ENCODE measurements at regions not wholly inside any gene's neighbourhood (a gene's known extent, or its start where the extent isn't known, plus 50 kb on each side); places are given as distances from the start of the nearest gene placed in this dataset.
A peak's percentile ranks its signal among the peaks of the same experiment; 100 is the strongest.
"Not testable (repeated sequence)": the region's sequence is repeated elsewhere in the genome, so short reads cannot be mapped to it uniquely, and the experiment has no call there.

- DNase-seq (ENCODE audit: low read depth in 1 of 2, low spot score in 2 of 2) = no peak
- Histone ChIP-seq H3K36me3 (no peaks in the 10 kb centered on the region), H3K27ac (no peak overlapping the region), H3K4me1 (replicated peaks) (0 out of 2 replicates have a peak, but pooled peaks cover 4% of the 10 kb centered on the region), H3K4me3 (no peak overlapping the region), H3K9me3 (replicated peaks) (no peaks in the 10 kb centered on the region), H3K27me3 (replicated peaks) (no peaks in the 10 kb centered on the region)
Observed at GRCh38 chr3:30467596-30468238, 138.7 kb upstream of the TGFBR2 start.

GRCh38 chr3:30469133-30469532 lies 137.3 kb upstream of the TGFBR2 start:
- 0 out of 2 replicates have a peak, but pooled peaks cover 4% of the 10 kb centered on the region for H3K4me1 ChIP-seq (replicated peaks)
- DNase-seq (ENCODE audit: low read depth in 1 of 2, low spot score in 2 of 2) = no peak

GRCh38 chr3:30470496-30470895 lies 135.9 kb upstream of the TGFBR2 start:
- Histone ChIP-seq H3K4me3 (no peak overlapping the region), H3K36me3 (no peaks in the 10 kb centered on the region), H3K4me1 (replicated peaks) (0 out of 2 replicates have a peak, but pooled peaks cover 4% of the 10 kb centered on the region), H3K9me3 (replicated peaks) (no peaks in the 10 kb centered on the region), H3K27ac (no peak overlapping the region), H3K27me3 (replicated peaks) (no peaks in the 10 kb centered on the region)
- no peak for DNase-seq (ENCODE audit: low read depth in 1 of 2, low spot score in 2 of 2)

More at GRCh38 chr3:30469133-30469532, 137.3 kb upstream of the TGFBR2 start:
- Histone ChIP-seq H3K36me3 (no peaks in the 10 kb centered on the region), H3K27me3 (replicated peaks) (no peaks in the 10 kb centered on the region), H3K4me3 (no peak overlapping the region), H3K27ac (no peak overlapping the region), H3K9me3 (replicated peaks) (no peaks in the 10 kb centered on the region)

DNA sequence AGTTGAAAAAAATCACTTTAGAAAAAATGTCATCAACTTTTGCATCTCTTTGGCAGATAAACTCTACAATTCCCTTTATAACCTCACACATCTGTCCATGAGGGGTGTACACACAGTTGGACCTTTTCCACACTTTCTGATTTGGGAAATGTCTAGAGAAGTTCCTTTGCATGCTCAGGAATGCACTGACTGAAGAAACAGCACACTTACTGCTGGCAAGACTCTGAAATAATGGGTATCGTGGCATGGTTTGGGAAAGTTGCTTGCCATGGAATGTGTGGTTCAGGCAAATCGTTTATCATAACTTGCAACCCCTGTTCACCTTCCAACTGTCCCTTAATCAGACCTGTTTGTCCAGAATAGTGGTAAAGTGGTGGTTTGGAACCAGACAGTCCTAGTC lies 135.3 kb upstream of the TGFBR2 start:
- H3K27ac ChIP-seq = no peak overlapping the region
- no peaks in the 10 kb centered on the region for H3K27me3 ChIP-seq (replicated peaks)
- no peak for DNase-seq (ENCODE audit: low read depth in 1 of 2, low spot score in 2 of 2)
- H3K4me1 ChIP-seq (replicated peaks) = 0 out of 2 replicates have a peak, but pooled peaks cover 4% of the 10 kb centered on the region
- H3K4me3 ChIP-seq = no peak overlapping the region
- no peaks in the 10 kb centered on the region for H3K36me3 ChIP-seq
- no peaks in the 10 kb centered on the region for H3K9me3 ChIP-seq (replicated peaks)

- Histone ChIP-seq H3K9me3 (replicated peaks) (no peaks in the 10 kb centered on the region), H3K27ac (no peak overlapping the region), H3K4me3 (no peak overlapping the region), H3K27me3 (replicated peaks) (no peaks in the 10 kb centered on the region), H3K4me1 (replicated peaks) (peaks cover 11% of the 10 kb centered on the region), H3K36me3 (no peaks in the 10 kb centered on the region)
- DNase-seq (ENCODE audit: low read depth in 1 of 2, low spot score in 2 of 2) = no peak
Observed at GRCh38 chr3:30471796-30472489, 134.5 kb upstream of the TGFBR2 start.

DNA sequence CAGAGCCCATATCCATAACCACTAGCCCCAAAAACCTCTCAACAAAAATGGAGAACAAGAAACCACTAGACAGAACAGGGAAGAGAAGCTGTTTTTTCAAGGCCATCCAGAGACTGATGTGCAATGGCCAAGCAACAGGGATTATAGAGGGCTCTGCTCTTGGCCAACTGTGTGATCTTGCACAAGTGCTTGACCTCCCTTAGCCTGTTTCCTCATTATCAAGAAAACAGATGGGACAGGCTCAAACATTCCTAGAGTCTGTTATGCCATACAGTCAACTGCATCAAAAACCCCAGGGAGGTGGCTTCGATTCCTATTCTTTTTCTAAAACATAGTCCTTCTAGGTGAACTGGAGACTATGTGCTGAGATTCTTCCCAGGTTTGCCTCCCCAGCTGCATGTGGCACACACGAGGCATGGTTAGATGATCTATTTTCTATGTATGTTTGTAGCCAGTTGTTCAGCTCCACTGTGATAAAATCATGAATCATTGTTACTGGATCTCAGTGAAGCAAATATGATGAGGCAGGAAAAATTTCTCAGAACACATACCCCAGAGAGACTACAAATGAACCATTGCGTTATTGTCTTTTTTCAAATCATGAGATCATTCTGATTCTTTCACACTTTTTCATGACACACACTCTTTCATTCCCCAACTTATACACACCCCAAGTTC lies 132.9 kb upstream of the TGFBR2 start:
- H3K4me1 ChIP-seq (replicated peaks) = peaks cover 15% of the 10 kb centered on the region
- H3K36me3 ChIP-seq = no peaks in the 10 kb centered on the region
- no peak overlapping the region for H3K27ac ChIP-seq
- no peak for DNase-seq (ENCODE audit: low read depth in 1 of 2, low spot score in 2 of 2)
- H3K27me3 ChIP-seq (replicated peaks) = no peaks in the 10 kb centered on the region
- no peak overlapping the region for H3K4me3 ChIP-seq
- no peaks in the 10 kb centered on the region for H3K9me3 ChIP-seq (replicated peaks)

DNA sequence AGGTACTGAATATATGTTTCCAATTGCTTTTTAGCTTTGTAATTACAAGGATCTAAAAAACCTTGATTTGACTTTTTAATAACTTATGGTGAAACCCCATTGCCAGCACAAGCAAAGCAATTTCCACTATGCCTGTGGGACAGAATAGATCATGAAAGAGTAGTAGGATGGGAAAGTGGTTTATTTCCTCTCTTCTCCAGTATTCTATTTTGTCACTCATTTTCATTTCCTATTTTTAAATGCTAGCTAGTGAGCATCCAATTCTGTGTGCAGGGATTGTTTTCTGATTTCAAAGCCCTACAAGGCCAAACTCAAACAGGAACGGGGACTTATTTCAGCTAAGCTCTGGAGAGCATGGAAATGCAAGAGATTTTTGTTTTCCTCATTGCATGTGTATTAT lies 132.0 kb upstream of the TGFBR2 start:
- no peak overlapping the region for H3K27ac ChIP-seq
- no peaks in the 10 kb centered on the region for H3K36me3 ChIP-seq
- H3K27me3 ChIP-seq (replicated peaks) = no peaks in the 10 kb centered on the region
- H3K4me1 ChIP-seq (replicated peaks) = peaks cover 15% of the 10 kb centered on the region
- H3K9me3 ChIP-seq (replicated peaks) = no peaks in the 10 kb centered on the region
- no peak for DNase-seq (ENCODE audit: low read depth in 1 of 2, low spot score in 2 of 2)
- H3K4me3 ChIP-seq = no peak overlapping the region

GRCh38 chr3:30475038-30475808 lies 131.2 kb upstream of the TGFBR2 start:
- H3K4me1 ChIP-seq (replicated peaks) = peaks cover 15% of the 10 kb centered on the region
- H3K4me3 ChIP-seq = no peak overlapping the region
- H3K27me3 ChIP-seq (replicated peaks) = no peaks in the 10 kb centered on the region
- H3K27ac ChIP-seq = no peak overlapping the region
- H3K36me3 ChIP-seq = no peaks in the 10 kb centered on the region
- no peak for DNase-seq (ENCODE audit: low read depth in 1 of 2, low spot score in 2 of 2)
- no peaks in the 10 kb centered on the region for H3K9me3 ChIP-seq (replicated peaks)

DNA sequence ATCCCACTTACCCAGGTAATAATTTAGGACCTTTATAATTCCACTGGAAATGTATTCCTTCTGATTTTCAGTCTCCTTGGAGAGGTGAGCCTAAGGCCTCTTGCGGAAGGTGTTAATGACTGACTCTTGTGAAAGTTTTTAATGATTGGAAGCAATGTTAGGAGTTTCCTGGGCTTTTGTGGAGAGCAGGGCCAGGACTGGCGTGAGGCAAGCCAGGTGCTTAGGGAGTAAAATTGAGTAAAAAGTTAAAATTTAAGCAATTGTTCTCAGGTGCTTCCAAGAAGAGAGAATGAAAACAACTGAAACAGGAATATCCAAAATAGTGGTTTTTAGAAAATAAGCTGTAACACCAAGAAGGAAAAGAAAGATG lies 130.6 kb upstream of the TGFBR2 start:
- Histone ChIP-seq H3K27me3 (replicated peaks) (no peaks in the 10 kb centered on the region), H3K36me3 (no peaks in the 10 kb centered on the region), H3K27ac (no peak overlapping the region), H3K4me3 (no peak overlapping the region), H3K4me1 (replicated peaks) (peaks cover 15% of the 10 kb centered on the region), H3K9me3 (replicated peaks) (no peaks in the 10 kb centered on the region)
- DNase-seq (ENCODE audit: low read depth in 1 of 2, low spot score in 2 of 2) = no peak

DNA sequence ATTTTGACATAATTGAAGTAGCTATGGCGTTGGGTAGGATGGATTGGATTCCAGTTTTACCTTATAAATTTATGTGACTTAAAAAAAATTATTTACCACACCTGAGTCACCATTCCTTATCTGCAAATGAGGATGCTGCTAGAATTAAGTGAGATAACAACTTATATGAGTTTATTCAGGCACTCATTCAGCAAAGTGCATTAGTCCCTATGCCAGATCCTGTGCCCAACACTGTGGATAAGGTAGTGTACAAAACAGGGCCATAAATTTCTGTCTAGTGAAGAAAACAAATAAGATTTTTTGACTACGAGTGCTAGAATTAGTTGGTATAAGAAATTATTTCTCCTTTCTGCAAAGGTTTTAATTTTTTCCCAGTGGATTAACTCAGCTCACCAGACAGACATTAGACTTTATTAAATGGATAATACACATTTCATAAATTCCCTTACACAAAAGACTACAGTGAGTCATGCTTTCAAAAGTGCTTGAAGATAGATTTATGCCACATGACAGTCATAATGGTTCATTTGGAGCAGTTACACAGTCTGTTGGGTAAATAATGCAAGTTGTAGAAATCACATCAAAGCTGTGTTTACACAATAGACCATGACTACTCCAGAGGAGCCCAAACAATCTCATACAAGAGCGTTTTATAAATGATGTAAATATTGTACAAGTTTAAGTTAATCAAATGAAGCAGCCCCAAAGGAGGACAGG lies 129.9 kb upstream of the TGFBR2 start:
- no peaks in the 10 kb centered on the region for H3K27me3 ChIP-seq (replicated peaks)
- DNase-seq (ENCODE audit: low read depth in 1 of 2, low spot score in 2 of 2) = peak in 1 of 2 experiments; percentile 26
- H3K4me1 ChIP-seq (replicated peaks) = peaks cover 11% of the 10 kb centered on the region
- no peak overlapping the region for H3K4me3 ChIP-seq
- no peaks in the 10 kb centered on the region for H3K9me3 ChIP-seq (replicated peaks)
- no peaks in the 10 kb centered on the region for H3K36me3 ChIP-seq
- no peak overlapping the region for H3K27ac ChIP-seq

- no peaks in the 10 kb centered on the region for H3K36me3 ChIP-seq
- H3K4me1 ChIP-seq (replicated peaks) = peaks cover 11% of the 10 kb centered on the region
- no peak overlapping the region for H3K27ac ChIP-seq
- H3K4me3 ChIP-seq = no peak overlapping the region
- H3K27me3 ChIP-seq (replicated peaks) = no peaks in the 10 kb centered on the region
- H3K9me3 ChIP-seq (replicated peaks) = no peaks in the 10 kb centered on the region
- no peak for DNase-seq (ENCODE audit: low read depth in 1 of 2, low spot score in 2 of 2)
Observed at GRCh38 chr3:30477149-30477921, 129.1 kb upstream of the TGFBR2 start.

GRCh38 chr3:30479737-30480136 lies 126.7 kb upstream of the TGFBR2 start:
- not testable (repeated sequence) for H3K36me3 ChIP-seq; DNase-seq (ENCODE audit: low read depth in 1 of 2, low spot score in 2 of 2); H3K9me3 ChIP-seq (replicated peaks); H3K4me3 ChIP-seq; H3K27ac ChIP-seq; H3K27me3 ChIP-seq (replicated peaks)
- H3K4me1 ChIP-seq (replicated peaks) = peaks cover 11% of the 10 kb centered on the region

DNA sequence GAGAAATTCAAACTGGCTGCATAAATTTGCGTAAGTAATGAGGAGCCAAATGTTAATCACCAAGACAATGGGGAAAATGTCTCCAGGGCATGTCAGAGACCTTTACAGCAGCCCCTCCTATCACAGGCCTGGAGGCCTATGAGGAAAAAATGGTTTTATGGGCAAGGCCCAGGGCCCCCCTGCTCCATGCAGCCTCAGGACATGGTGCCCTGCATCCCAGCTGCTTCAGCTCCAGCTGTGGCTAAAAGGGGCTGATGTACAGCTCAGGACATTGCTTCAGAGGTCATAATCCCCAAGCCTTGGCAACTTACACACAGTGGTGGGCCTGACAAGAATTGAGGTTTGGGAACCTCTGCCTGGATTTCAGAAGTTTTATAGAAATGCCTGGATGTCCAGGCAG lies 126.2 kb upstream of the TGFBR2 start:
- not testable (repeated sequence) for H3K36me3 ChIP-seq; H3K27me3 ChIP-seq (replicated peaks); H3K9me3 ChIP-seq (replicated peaks); H3K4me3 ChIP-seq; DNase-seq (ENCODE audit: low read depth in 1 of 2, low spot score in 2 of 2); H3K27ac ChIP-seq
- H3K4me1 ChIP-seq (replicated peaks) = peaks cover 11% of the 10 kb centered on the region
